ENCODE measurements at regions not wholly inside any gene's neighbourhood (a gene's known extent, or its start where the extent isn't known, plus 50 kb on each side); places are given as distances from the start of the nearest gene placed in this dataset.

GRCh38 chr22:48537343-48537680, 1290.4 kb downstream of the BRD1 start:
- TF ChIP-seq EP300 (IDR thresholded peaks at IDR 0.05): peak in 1 of 2 donors; percentile 86
- no peak for TF ChIP-seq CTCF (IDR thresholded peaks at IDR 0.05)

All from tibial nerve (tissue), 4 donors.